Upper lobe of left lung (tissue), 4 donors: ENCODE measurements at regions not wholly inside any gene's neighbourhood (a gene's known extent, or its start where the extent isn't known, plus 50 kb on each side); places are given as distances from the start of the nearest gene placed in this dataset.

Source experiments
- CTCF ChIP-seq, 6 experiments: fragments of 450-650 bp in 4 of 6; fragments of 200-600 bp in 2 of 6; sonication (generic) in 2 of 6; IDR thresholded peaks; one replicate each; pipeline ENCODE4 v1.5.1; 2016 to 2019; ENCODE audit warnings: antibody characterized with exemption in 6 of 6
- EP300 ChIP-seq, 4 donors: sonication (generic); formaldehyde crosslinking; IDR thresholded peaks; one replicate each; pipeline ENCODE4 v1.5.1; 2017; ENCODE audit warnings: antibody characterized with exemption in 4 of 4, control low read depth in 2 of 4
- POLR2A ChIP-seq, 4 donors: fragments of 450-650 bp; IDR thresholded peaks; one replicate each; pipeline ENCODE4 v1.5.1; 2016 to 2017; ENCODE audit warnings: antibody characterized with exemption in 4 of 4, mild to moderate bottlenecking in 2 of 4

GRCh38 chr15:46997501-46997900 lies 719.8 kb upstream of the SEMA6D start:
- TF ChIP-seq CTCF (IDR thresholded peaks at IDR 0.05) = no peak
- no peak for TF ChIP-seq POLR2A (IDR thresholded peaks at IDR 0.05)
- TF ChIP-seq EP300 (IDR thresholded peaks at IDR 0.05) = no peak
